Colonic mucosa (tissue), 4 donors: ENCODE measurements at regions not wholly inside any gene's neighbourhood (a gene's known extent, or its start where the extent isn't known, plus 50 kb on each side); places are given as distances from the start of the nearest gene placed in this dataset.

Source experiments
- DNase-seq: peaks from one replicate; pipeline ENCODE4 v3.0.0-alpha.2; 2020
- H3K27ac ChIP-seq: fragments of 200-600 bp; one replicate; pipeline ENCODE4 v1.8.0; 2021
- H3K27me3 ChIP-seq: fragments of 200-600 bp; one replicate; pipeline ENCODE4 v1.8.0; 2021
- H3K36me3 ChIP-seq: fragments of 200-600 bp; one replicate; pipeline ENCODE4 v1.8.0; 2021
- H3K4me1 ChIP-seq: fragments of 200-600 bp; one replicate; pipeline ENCODE4 v1.8.0; 2021; ENCODE audit warnings: mild to moderate bottlenecking
- H3K4me3 ChIP-seq: fragments of 200-600 bp; one replicate; pipeline ENCODE4 v1.8.0; 2021
- H3K9ac ChIP-seq, 2 donors: one replicate each; pipeline ENCODE4 v1.7.0; 2013; ENCODE audit warnings: control low read depth in 2 of 2, low read depth in 2 of 2, low read length in 2 of 2
- H3K9me3 ChIP-seq: fragments of 200-600 bp; one replicate; pipeline ENCODE4 v1.8.0; 2021
- intact Hi-C: fragments of 100-400 bp; cut with DNase I; formaldehyde crosslinking; loops from one replicate; pipeline ENCODE4 v1.14.1; 2022
- TF ChIP-seq, protein P1 (sequence below): fragments of 200-600 bp; IDR thresholded peaks from one replicate; pipeline ENCODE4 v1.8.0; 2022; ENCODE audit warnings: antibody characterized with exemption, mild to moderate bottlenecking
- donor health status: healthy.
- donor health status: DM: no; HTN: no; CAD: no.
- donor health status: DM: no; HTN: no; CAD: no.

DNA sequence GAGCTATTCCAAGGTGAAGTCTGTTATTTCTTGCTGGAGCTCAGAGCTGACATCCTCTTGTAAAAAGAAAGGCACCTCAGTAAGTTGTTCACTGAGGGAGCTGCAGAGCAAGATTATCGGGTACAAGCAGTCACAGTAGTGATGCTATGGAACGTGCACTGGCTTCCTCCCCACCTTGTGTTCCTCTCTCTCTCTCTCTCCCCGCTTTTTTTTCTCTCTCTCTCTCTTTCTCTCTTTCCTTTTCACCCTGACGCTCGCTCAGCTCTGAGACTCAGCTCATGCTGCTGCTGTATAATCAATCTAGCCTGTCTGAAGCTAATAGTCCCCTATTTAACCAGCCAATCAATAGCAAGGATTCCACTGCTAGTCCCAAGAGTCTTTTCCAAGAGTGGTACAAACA lies 587.6 kb upstream of the CDH18 start:
- intact Hi-C loops: no loop called here

DNA sequence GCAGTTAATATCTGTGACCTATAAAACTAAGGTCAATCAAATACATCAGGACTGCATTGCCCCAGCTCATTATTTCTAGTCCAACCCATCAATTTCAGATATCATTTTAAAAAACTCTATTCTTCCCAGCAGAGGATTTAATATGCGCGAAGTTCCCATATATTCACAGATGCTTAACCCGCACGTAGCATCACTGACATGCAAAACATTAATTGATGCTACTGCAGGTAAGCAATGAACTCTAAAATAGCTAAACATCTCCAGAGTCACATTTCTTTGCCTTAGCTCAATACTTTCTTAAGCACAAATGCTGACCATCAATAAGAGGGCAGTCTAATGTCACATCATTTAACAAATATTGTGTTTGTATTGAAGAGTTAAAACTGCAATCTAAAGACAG lies 586.6 kb upstream of the CDH18 start:
- no peaks in the 10 kb centered on the region for H3K36me3 ChIP-seq
- no peak overlapping the region for H3K9ac ChIP-seq
- no peaks in the 10 kb centered on the region for H3K9me3 ChIP-seq
- no peak overlapping the region for H3K4me3 ChIP-seq
- DNase-seq: no peak
- TF ChIP-seq, protein P1, sequence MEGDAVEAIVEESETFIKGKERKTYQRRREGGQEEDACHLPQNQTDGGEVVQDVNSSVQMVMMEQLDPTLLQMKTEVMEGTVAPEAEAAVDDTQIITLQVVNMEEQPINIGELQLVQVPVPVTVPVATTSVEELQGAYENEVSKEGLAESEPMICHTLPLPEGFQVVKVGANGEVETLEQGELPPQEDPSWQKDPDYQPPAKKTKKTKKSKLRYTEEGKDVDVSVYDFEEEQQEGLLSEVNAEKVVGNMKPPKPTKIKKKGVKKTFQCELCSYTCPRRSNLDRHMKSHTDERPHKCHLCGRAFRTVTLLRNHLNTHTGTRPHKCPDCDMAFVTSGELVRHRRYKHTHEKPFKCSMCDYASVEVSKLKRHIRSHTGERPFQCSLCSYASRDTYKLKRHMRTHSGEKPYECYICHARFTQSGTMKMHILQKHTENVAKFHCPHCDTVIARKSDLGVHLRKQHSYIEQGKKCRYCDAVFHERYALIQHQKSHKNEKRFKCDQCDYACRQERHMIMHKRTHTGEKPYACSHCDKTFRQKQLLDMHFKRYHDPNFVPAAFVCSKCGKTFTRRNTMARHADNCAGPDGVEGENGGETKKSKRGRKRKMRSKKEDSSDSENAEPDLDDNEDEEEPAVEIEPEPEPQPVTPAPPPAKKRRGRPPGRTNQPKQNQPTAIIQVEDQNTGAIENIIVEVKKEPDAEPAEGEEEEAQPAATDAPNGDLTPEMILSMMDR: no peak
- no peak overlapping the region for H3K27ac ChIP-seq
- H3K27me3 ChIP-seq: no peaks in the 10 kb centered on the region
- intact Hi-C loops: no loop called here
- H3K4me1 ChIP-seq: no peaks in the 10 kb centered on the region

More for the DNA sequence above, 587.6 kb upstream of the CDH18 start:
- no peak overlapping the region for H3K27ac ChIP-seq
- no peak overlapping the region for H3K9ac ChIP-seq
- H3K9me3 ChIP-seq: no peaks in the 10 kb centered on the region
- H3K4me3 ChIP-seq: no peak overlapping the region
- H3K4me1 ChIP-seq: no peaks in the 10 kb centered on the region
- no peaks in the 10 kb centered on the region for H3K27me3 ChIP-seq
- no peaks in the 10 kb centered on the region for H3K36me3 ChIP-seq
- TF ChIP-seq, protein P1: no peak
- no peak for DNase-seq

DNA sequence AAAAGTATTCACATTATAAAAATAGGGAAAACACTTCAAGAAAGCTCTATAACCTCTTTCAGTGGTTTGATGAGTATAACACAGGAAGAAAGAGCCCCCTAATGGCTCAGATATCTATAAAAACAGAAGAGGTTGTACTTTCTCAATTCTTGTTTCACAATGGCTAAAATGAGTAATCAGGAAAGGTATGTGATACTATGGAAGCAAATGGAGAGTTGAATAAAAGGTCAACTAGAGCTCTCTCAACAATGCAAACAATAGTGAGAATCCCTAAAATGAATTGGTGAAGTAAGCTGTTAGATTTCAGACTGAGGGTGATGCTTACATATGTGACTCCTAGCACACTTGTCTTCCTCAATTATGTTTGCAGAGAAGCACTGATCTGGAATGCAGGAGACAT lies 584.6 kb upstream of the CDH18 start:
- H3K27ac ChIP-seq: no peak overlapping the region
- intact Hi-C loops: no loop called here
- no peaks in the 10 kb centered on the region for H3K36me3 ChIP-seq
- no peak for DNase-seq
- no peaks in the 10 kb centered on the region for H3K27me3 ChIP-seq
- no peaks in the 10 kb centered on the region for H3K4me1 ChIP-seq
- TF ChIP-seq, protein P1: no peak
- H3K9me3 ChIP-seq: no peaks in the 10 kb centered on the region
- no peak overlapping the region for H3K4me3 ChIP-seq
- no peak overlapping the region for H3K9ac ChIP-seq

DNA sequence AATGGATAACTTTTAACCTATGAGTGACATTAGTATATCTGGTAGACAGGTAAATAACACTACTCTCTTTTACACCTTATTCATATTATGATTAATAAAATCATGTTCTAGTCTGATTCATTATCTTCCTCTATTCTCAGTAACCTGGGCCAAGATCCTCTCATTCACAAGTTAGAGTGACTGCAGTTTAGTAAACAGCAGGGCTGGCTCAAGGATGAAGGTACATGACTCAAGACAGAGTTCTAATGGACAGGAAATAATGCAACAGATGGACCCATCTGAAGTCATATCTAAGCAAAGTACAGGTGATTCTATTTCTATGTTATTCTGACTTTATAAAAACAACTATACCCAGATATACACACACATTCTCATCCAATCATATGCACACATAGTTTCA lies 582.5 kb upstream of the CDH18 start:
- H3K27me3 ChIP-seq: no peaks in the 10 kb centered on the region
- no peak for DNase-seq
- no peak overlapping the region for H3K4me3 ChIP-seq
- H3K36me3 ChIP-seq: no peaks in the 10 kb centered on the region
- no peak overlapping the region for H3K9ac ChIP-seq
- no peaks in the 10 kb centered on the region for H3K9me3 ChIP-seq
- no peak overlapping the region for H3K27ac ChIP-seq
- intact Hi-C loops: no loop called here
- H3K4me1 ChIP-seq: no peaks in the 10 kb centered on the region
- TF ChIP-seq, protein P1: no peak

DNA sequence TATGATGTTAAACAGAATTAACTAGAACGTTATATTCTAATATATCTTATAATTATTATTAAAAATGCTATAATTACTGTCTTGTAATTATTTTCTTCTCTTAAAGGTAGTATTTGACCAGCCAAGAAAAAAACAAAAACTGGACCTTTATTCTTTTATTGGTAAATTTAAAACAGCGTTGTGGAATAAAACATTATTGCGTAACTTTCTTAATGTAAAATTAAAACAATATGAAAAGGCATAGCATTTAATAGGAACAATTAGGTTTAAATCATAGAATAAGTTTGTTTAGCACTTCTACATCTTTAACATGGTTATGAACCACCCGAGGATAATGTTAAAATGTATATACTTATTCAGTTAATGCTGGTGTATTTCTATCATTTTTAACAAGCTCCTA lies 574.5 kb upstream of the CDH18 start:
- DNase-seq: no peak
- H3K4me1 ChIP-seq: no peaks in the 10 kb centered on the region
- H3K36me3 ChIP-seq: no peaks in the 10 kb centered on the region
- TF ChIP-seq, protein P1: no peak
- no peak overlapping the region for H3K4me3 ChIP-seq
- intact Hi-C loops: no loop called here
- no peaks in the 10 kb centered on the region for H3K27me3 ChIP-seq
- no peak overlapping the region for H3K27ac ChIP-seq
- H3K9ac ChIP-seq: no peak overlapping the region
- H3K9me3 ChIP-seq: no peaks in the 10 kb centered on the region

DNA sequence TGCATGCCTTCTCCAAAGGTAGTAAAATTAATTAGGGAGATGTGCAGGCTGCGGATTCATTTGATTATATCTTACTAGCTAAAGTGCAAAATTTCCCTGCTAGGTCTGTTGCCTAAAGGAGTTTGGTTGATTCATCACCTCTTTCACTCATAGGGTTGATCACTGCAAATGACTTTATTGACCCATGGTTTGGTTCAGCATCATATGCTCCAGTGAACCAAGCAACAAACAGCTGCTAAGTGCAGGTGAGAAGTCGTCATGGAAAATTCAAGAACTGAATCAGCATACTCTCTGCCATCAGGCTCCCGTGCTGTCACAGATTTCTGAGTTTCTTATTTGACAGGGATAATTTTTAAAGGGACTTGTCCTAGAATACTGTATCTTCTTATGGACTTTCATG lies 571.8 kb upstream of the CDH18 start:
- Histone ChIP-seq H3K27me3 (no peaks in the 10 kb centered on the region), H3K4me1 (no peaks in the 10 kb centered on the region), H3K9ac (no peak overlapping the region), H3K27ac (no peak overlapping the region), H3K36me3 (no peaks in the 10 kb centered on the region), H3K9me3 (no peaks in the 10 kb centered on the region), H3K4me3 (no peak overlapping the region)
- DNase-seq: no peak
- TF ChIP-seq, protein P1: no peak
- intact Hi-C loops: no loop called here
